SH-SY5Y (cell line): ENCODE measurements at regions not wholly inside any gene's neighbourhood (a gene's known extent, or its start where the extent isn't known, plus 50 kb on each side); places are given as distances from the start of the nearest gene placed in this dataset.

Source experiments
- GATA2 ChIP-seq: IDR thresholded peaks from 2 replicates; pipeline ENCODE4 v1.6.1; 2011; ENCODE audit warnings: mild to moderate bottlenecking, low read depth, low read length
- GATA3 ChIP-seq: IDR thresholded peaks from 2 replicates; pipeline ENCODE4 v1.6.1; 2011; ENCODE audit warnings: low read depth, mild to moderate bottlenecking, low read length, moderate library complexity

GRCh38 chr4:79048878-79049277, 109.6 kb upstream of the PAQR3 start:
- no peak for TF ChIP-seq GATA2
- TF ChIP-seq GATA3 = no peak

DNA sequence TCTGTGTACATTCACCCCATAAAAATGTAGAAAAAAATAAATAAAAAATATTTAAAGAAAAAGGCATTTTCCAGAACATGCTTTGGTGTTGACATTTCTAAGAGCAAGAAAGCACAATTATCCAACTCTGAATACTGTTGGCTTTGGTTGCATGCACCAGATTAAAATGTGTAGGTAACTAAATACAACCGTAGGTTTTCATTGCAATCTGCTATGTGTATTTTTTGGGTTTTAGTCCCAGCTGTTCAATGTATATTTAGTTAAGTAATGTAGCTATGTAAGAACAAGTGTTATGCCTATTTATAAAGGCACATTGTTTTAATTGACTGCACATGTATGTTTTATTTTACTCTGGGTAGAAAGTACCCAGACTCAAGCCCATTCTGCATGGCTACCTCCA, 108.1 kb upstream of the PAQR3 start:
- TF ChIP-seq GATA3 (no peak), GATA2 (no peak)

GRCh38 chr4:79046016-79046592, 106.9 kb upstream of the PAQR3 start:
- TF ChIP-seq GATA2 (no peak), GATA3 (no peak)

DNA sequence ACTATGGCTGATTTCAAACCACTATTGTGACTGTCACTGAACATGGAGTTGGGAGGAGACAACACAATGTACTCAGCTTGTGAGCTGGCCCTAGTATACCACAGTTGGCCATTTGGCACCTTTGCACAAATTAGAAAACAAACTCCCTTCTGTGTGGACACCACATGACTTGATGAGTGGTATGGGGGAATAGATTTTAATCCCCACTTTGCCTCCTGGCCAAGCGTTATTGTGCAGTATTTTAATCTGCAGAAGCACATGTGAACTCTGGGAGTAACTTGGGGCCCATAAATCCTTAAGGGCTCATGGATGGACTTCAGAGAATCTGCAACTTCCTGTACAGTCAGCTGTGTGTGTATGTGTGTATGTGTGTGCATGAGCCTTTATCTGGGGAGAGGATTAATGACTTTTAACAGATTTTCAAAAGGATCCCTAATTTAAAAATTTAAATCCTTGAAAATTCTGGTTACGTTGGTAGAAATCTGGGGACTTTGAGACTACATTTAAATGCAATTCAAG, 105.0 kb upstream of the PAQR3 start:
- TF ChIP-seq GATA2 = no peak
- no peak for TF ChIP-seq GATA3

DNA sequence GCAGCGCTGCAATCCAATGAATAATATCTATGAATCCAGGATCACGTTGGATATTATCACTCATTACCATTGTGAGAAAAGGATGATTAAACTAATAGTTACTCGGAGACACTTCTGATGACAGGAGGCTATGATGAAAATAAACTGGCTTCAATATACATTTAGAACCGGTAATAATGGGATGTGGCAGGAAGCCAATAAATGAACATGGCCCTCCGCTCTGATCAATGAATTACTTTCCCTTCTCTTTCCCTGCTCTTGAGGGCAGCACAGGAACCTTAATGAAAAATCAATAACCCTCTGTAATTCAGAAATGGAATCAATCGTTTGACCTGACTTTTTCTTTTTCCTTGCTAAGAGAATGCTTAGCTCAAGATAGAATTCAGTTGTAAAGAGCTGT, 103.9 kb upstream of the PAQR3 start:
- TF ChIP-seq GATA2 = no peak
- no peak for TF ChIP-seq GATA3

- TF ChIP-seq GATA3 = no peak
- no peak for TF ChIP-seq GATA2
Observed at GRCh38 chr4:79042079-79042674, 102.9 kb upstream of the PAQR3 start.

GRCh38 chr4:79034544-79034943, 95.3 kb upstream of the PAQR3 start:
- TF ChIP-seq GATA3 (no peak), GATA2 (no peak)

DNA sequence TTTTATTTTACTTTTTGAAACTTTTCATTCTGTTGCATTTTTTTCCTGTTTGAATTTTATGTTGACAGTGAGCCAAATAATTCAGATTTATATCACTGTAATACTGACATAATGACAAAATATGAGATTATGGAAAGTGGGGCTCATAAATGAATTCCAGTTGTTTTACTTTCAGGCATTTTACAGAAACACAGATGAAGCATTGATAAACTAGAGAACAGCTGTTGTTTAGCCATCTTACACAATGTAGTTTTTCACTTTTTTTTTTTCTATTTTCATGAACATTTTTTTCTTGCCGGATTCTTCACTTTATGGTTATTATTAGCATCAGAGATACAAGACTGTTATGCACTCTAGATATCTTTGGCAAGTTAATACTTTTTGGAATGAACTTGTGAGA, 91.7 kb upstream of the PAQR3 start:
- TF ChIP-seq GATA3 (peak; percentile 84), GATA2 (no peak)

- TF ChIP-seq GATA3 = no peak
- TF ChIP-seq GATA2 = no peak
Observed at GRCh38 chr4:79027656-79028055, 88.4 kb upstream of the PAQR3 start.

GRCh38 chr4:79025170-79025569, 85.9 kb upstream of the PAQR3 start:
- TF ChIP-seq GATA3 = no peak
- TF ChIP-seq GATA2 = no peak

DNA sequence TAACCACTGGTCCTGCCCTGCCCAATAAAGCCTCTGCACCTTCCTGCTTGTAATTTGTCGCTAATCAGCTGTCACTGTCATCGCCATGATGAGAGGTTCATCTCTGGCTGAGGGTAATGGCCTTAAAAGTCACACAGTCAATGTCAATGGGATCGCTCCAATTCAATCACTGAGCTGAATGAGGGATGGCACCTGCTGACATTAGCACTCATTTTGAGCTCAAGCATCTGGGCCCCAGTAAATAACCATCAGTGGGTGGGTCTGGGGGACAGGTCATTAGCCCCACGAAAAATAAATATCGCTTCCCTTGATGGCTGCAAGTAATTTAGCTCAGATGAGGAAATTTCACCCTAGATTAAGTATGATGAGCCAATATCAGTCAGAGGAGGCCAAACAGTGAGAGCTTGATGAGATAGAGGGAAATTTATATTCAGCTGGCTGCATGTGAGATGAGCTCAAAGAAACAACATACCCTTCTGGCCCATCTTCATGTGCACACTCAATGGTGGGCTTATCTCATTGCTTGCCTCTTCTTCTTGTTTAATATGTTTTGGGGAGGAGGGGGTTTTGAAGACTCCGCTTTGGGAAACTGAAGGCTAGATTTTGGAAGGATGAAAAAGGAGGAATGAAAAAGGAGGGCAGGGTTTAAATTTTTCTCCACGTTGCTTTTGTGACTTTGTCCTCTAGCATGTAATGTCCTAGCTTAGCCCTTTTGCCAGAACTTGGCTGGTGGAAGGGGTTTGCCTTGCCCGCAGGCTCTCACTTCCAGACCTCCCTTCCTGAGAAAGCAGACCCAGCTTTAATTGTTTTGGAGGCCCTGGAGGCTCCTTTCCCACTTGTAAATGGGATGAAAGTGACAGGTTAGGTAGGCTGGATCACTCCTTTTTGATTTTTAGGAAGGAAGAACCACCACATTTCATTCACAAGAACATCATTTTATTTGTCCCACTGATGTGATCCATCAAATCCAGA, 84.8 kb upstream of the PAQR3 start:
- TF ChIP-seq GATA2 = no peak
- no peak for TF ChIP-seq GATA3

DNA sequence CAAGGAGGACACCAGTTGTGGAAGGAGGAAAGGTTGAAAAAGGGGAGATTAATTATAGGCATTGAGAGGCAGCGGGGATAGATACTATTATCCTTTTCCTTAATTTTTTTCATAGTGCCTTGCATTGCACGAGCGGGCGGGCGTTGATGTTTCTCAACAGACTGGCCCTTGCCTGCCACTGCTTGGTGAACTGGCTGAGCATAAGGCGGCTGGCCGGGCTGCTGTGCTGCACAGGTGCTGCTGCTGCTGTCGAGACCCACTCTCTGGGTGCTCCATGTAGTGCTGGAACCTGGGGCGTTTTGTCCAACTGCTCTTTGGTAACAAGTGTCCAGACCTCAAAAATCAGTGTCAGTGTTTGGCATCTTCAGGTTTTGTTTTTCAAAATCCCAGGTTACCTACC, 83.3 kb upstream of the PAQR3 start:
- TF ChIP-seq GATA3 (no peak), GATA2 (no peak)

- TF ChIP-seq GATA2 (no peak), GATA3 (no peak)
Observed at GRCh38 chr4:79017481-79017880, 78.2 kb upstream of the PAQR3 start.

DNA sequence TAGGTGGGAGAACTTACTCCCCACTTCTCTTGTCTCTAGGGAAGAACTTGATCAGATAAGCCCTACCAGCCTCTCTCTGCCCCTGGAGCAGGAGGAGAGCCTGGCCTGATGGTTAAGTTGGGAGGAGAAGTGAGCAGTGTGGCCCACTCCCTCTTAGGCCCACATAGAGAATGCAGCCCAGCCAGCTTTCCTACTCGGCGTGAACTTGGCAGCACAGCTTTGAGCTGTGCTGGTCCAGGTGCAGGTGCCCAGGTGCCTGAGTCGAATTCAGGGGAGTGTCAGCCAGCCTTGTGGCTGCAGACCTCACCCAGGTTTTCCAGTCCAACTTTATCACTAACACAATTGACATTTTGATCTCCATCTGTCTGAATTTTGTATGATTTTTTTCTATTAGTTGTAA, 77.6 kb upstream of the PAQR3 start:
- TF ChIP-seq GATA2 (no peak), GATA3 (no peak)
